Right renal cortex interstitium (tissue), 3 donors: ENCODE measurements at regions not wholly inside any gene's neighbourhood (a gene's known extent, or its start where the extent isn't known, plus 50 kb on each side); places are given as distances from the start of the nearest gene placed in this dataset.
"Not testable (repeated sequence)": the region's sequence is repeated elsewhere in the genome, so short reads cannot be mapped to it uniquely, and the experiment has no call there.

Experiments used
- DNase-seq, 3 donors: peaks; one replicate each; pipeline ENCODE4 v3.0.0-alpha.2; 2013; ENCODE audit warnings: low read depth in 3 of 3, low spot score in 2 of 3

DNA sequence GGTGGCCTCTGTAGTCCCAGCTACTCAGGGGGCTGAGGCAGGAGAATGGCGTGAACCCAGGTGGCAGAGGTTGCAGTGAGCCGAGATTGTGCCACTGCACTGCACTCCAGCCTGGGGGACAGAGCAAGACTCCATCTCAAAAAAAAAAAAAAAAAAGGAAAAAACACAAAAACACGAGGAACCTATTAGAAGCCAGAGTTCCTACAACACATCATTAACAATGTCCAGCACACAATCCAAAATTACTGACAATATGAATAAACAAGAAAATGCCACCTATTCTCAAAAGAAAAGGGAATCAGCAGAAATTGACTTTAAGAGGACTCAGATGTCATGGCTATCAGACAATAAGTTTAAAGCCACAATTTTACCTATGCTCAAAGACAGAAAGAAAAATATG, 57.3 kb upstream of the HS3ST3A1 start:
- DNase-seq: not testable (repeated sequence)

DNA sequence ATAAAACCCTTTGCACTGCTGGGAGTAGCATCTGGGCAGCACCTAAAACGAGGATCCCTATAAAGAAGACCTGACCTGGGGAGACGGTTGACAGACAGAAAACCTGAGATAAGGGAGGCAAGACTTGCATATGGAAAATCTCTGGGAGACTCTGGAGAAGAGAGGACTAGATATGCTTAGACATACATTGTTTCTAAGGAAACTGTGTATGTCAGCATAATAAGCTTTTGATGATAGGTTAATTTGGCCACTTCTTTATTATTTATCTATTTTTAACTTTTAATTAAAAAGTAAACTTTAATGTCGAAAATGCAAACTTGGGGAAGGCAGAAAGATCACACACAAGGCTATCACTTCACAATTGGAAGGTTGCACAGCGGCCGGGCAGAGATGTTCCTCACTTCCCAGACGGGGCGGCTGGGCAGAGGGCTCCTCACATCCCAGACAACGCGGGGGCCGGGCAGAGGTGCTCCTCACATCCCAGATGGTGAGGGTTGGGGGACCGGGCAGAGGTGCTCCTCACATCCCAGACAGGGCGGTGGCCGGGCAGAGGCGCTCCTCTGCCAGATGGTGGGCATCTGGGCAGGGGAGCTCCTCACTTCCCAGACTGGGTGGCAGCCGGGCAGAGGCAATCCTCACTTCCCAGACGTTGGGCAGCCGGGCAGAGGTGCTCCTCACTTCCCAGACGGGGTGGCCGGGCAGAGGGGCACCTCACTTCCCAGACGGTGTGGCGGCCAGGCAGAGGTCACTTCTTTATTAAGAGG, 64.3 kb upstream of the HS3ST3A1 start:
- no peak for DNase-seq

- DNase-seq: no peak
Measured at GRCh38 chr17:13671341-13671740, 69.6 kb upstream of the HS3ST3A1 start.

GRCh38 chr17:13671771-13672170, 70.0 kb upstream of the HS3ST3A1 start:
- DNase-seq: no peak

DNA sequence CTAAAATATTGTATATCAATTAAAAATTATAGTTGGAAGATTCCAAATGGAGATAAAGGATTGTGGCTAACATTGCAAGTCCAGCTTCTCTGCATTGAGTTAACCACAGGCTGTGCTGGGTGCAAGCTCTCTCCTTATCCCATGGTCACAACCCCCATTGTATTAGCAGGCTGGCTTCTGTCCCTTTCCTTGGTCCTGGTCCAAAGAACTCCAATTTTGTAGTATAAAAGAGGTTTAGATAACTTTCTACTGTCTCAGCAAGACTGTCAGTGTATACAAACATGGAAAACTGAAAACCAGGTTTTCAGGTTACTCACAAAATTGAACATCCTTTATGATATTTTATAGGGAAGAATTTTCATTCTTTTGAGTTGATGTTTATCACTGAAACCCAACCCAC, 76.6 kb upstream of the HS3ST3A1 start:
- DNase-seq: no peak

- no peak for DNase-seq
Measured at GRCh38 chr17:13678841-13679240, 77.1 kb upstream of the HS3ST3A1 start.

DNA sequence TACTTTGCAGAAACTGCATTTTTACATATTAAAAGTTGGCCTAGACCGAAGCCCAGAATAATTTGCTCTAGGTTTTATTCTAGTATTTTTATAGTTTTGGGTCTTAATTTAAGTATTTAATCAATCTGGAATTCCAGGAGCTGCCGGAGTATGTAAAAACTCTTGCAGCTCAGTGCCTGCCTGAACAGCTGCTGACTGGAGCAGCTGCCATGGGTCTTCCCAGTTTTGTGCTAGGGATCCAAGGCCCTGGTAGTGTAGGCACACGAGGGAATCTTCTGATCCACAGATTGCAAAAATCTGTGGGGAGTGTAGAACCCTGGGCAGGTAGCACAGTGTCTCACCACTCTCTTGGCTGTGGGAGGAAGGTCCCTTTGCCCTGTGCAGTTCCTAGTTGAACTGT, 87.0 kb upstream of the HS3ST3A1 start:
- no peak for DNase-seq

- DNase-seq: no peak
Measured at GRCh38 chr17:13690806-13691205, 89.1 kb upstream of the HS3ST3A1 start.

DNA sequence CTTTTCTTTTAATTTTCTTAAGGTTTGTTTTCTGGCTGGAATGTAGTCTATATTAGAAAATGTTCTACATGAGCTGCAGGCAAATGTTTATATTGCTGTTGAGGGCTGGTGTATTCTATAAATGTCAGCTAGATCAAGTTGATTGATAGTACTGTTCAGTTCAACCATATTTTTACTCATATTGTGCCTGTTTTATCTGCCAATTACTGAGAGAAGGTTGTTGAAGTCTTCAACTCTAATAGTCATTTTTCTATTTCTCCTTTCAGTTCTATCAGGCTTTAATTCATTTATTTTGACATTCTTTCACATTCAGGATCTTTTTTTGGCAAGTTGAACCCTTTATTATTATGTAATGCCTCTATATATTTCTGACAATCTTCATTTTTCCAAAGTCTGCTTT, 93.2 kb upstream of the HS3ST3A1 start:
- DNase-seq: no peak

DNA sequence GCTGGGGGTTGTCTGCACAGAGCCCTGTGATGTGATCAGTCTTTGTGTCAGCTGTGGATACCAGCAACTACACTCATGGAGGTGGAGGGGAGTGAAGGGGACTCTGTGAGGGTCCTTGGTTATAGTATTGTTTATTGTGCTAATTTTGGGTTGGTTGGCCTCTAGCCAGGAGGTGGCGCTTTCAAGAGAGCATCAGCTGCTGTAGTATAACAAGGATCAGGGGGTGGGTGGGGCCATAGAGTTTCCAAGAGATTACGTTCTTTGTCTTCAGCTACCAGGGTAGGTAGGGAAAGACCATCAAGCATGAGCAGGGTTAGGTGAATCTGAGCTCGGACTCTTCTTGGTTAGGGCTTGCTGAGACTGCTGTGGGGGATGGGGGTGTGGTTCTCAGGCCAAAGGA, 97.1 kb upstream of the HS3ST3A1 start:
- no peak for DNase-seq

GRCh38 chr17:13699261-13699660, 97.5 kb upstream of the HS3ST3A1 start:
- DNase-seq: no peak

DNA sequence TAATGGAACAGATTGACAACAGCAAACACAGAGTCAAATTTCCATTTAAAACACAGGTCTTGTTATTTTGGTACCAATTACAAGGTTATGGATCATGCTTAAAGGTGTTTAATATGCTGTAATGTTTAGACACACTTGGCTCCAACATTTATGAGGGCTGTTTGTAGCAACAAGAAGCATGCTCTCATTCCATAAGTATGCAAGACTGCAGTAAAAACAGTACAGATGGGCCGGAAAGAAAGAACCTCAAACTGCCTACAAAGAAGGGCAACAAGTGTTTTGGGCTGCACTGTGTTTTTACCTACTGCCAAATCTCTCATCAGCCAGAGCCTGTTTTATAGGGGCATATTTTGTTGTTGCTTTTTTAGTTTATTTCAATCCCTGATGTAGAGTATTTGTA, 100.5 kb upstream of the HS3ST3A1 start:
- no peak for DNase-seq

- DNase-seq: no peak
Measured at GRCh38 chr17:13704333-13704732, 102.6 kb upstream of the HS3ST3A1 start.

- DNase-seq: peak in 2 of 3 donors; percentile 4 to 5
Measured at GRCh38 chr17:13705221-13705620, 103.5 kb upstream of the HS3ST3A1 start.

DNA sequence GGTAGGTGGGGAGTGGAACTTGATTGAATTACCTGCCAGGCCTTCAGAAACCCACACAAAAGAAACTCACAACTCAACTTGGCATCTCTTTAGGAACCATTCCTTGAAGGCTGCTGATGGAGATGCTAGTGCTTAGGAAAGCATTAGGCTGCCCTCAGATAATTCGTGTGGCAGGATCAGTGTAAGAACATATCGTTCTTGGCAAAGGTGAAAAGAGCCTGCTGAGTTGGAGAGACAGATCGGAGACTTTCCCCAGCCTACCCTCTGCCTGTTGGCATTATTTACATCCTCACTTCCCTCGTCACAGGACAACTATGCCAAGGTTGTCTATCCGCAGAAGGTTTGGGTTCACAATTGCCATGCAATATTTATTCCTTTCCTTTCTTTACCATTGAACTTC, 120.0 kb upstream of the HS3ST3A1 start:
- no peak for DNase-seq

GRCh38 chr17:13725288-13725990, 123.7 kb upstream of the HS3ST3A1 start:
- no peak for DNase-seq

DNA sequence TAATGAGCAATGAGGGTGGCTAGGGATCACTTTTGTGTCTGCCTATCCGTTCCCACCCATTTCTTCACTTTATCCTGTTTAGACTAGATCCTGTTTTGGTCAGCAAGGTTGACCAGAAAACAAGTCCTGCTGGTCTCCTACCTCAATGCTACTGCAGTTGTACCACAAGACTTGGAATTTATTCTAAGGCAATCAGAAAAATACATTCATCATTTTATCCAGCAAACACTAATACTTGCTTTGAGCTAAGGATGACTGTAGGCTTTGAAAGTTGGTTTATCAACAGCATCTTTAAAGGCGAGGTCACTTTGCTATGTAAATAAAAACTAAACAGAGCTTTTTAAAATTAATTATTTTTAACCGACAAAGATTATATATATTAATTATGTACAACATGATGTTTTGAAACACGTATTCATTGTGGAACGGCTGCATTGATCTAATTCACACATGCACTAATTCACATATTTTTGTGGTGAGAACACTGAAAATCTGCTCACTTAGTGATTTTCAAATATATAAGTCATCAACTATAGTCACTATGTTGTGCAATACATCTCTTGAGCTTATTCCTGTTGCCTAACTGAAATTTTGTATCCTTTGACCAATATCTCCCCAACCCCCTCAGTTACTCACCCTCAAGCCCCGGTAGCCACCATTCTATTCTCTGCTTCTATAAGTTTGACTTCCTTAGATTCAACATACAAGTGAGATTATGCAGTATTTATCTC, 125.9 kb upstream of the HS3ST3A1 start:
- DNase-seq: no peak

- DNase-seq: no peak
Measured at GRCh38 chr17:13728781-13729180, 127.1 kb upstream of the HS3ST3A1 start.

- DNase-seq: no peak
Measured at GRCh38 chr17:13729466-13730134, 127.9 kb upstream of the HS3ST3A1 start.

GRCh38 chr17:13734880-13735279, 133.2 kb upstream of the HS3ST3A1 start:
- no peak for DNase-seq

- no peak for DNase-seq
Measured at GRCh38 chr17:13735444-13735843, 133.7 kb upstream of the HS3ST3A1 start.
